IMR-90 (cell line): ENCODE measurements at regions not wholly inside any gene's neighbourhood (a gene's known extent, or its start where the extent isn't known, plus 50 kb on each side); places are given as distances from the start of the nearest gene placed in this dataset.

ENCODE experiments used
- ATAC-seq: fragments of 200-7000 bp; cut with Tn5 transposase; 2 replicates; pipeline ENCODE4 v1.9.1; 2020; ENCODE audit warnings: low read depth, mild to moderate bottlenecking, moderate library complexity
- BruUV-seq: library from RNA; stranded (reverse); fragments of 400-500 nt; replicated peaks from 2 replicates; lab custom pipeline; 2021; lab: Mats Ljungman, UMichigan
- CTCF ChIA-PET: fragments of 300-600 bp; formaldehyde crosslinking; extraction: SDS; loops from one replicate; lab custom pipeline; 2021; ENCODE audit warnings: antibody characterized with exemption; lab: Yijun Ruan, JAX
- POLR2A ChIA-PET: fragments of 300-600 bp; sonication (Branson Sonifier 250); formaldehyde crosslinking; loops from one replicate; lab custom pipeline; 2022; ENCODE audit warnings: antibody characterized with exemption; ENCODE audit not compliant: unreplicated experiment; lab: Charles Lee
- DNase-seq: peaks from one replicate; pipeline ENCODE4 v3.0.0; 2013
- H2AFZ ChIP-seq: replicated peaks from 2 replicates; pipeline ENCODE3; 2013; ENCODE audit warnings: low read length, mild to moderate bottlenecking; ENCODE audit not compliant: poor library complexity
- H2AK5ac ChIP-seq: 2 replicates; pipeline ENCODE4 v1.6.1; 2013; ENCODE audit warnings: low read depth, low read length, inconsistent platforms
- H2AK9ac ChIP-seq: replicated peaks from 2 replicates; pipeline ENCODE3; 2013; ENCODE audit warnings: mild to moderate bottlenecking, low read depth, low read length, moderate library complexity; ENCODE audit not compliant: poor library complexity
- H2BK120ac ChIP-seq: 2 replicates; pipeline ENCODE4 v1.6.1; 2013; ENCODE audit warnings: low read depth, low read length, inconsistent platforms
- H2BK15ac ChIP-seq: 3 replicates; pipeline ENCODE4 v1.6.1; 2013; ENCODE audit warnings: low read depth, low read length, inconsistent platforms
- H2BK20ac ChIP-seq: 2 replicates; pipeline ENCODE4 v1.6.1; 2013; ENCODE audit warnings: low read depth, mild to moderate bottlenecking, inconsistent platforms, low read length, moderate library complexity
- H2BK5ac ChIP-seq: 2 replicates; pipeline ENCODE4 v1.6.1; 2013; ENCODE audit warnings: mild to moderate bottlenecking, low read depth, low read length, inconsistent platforms; ENCODE audit not compliant: poor library complexity, severe bottlenecking
- H3K14ac ChIP-seq: replicated peaks from 2 replicates; pipeline ENCODE4 v1.6.1; 2013; ENCODE audit warnings: low read depth, low read length, inconsistent platforms
- H3K18ac ChIP-seq: 2 replicates; pipeline ENCODE4 v1.6.1; 2013; ENCODE audit warnings: low read depth, low read length, control low read depth
- H3K23ac ChIP-seq: 2 replicates; pipeline ENCODE4 v1.6.1; 2013; ENCODE audit warnings: low read depth, low read length, inconsistent platforms
- H3K27ac ChIP-seq: 2 replicates; pipeline ENCODE4 v1.5.1; 2013; ENCODE audit warnings: mild to moderate bottlenecking, control low read depth, low read length; ENCODE audit not compliant: insufficient read depth
- H3K27me3 ChIP-seq: 2 replicates; pipeline ENCODE4 v1.6.1; 2013; ENCODE audit warnings: low read length; ENCODE audit not compliant: control insufficient read depth, insufficient read depth
- H3K36me3 ChIP-seq: 2 replicates; pipeline ENCODE4 v1.6.1; 2013; ENCODE audit warnings: low read length, mixed read lengths; ENCODE audit not compliant: control insufficient read depth, insufficient read depth
- H3K4ac ChIP-seq: 2 replicates; pipeline ENCODE4 v1.6.1; 2013; ENCODE audit warnings: low read depth, low read length, inconsistent platforms
- H3K4me1 ChIP-seq: 2 replicates; pipeline ENCODE4 v1.6.1; 2013; ENCODE audit warnings: low read length, mixed read lengths; ENCODE audit not compliant: control insufficient read depth, insufficient read depth
- H3K4me2 ChIP-seq: 2 replicates; pipeline ENCODE4 v1.6.1; 2013; ENCODE audit warnings: low read depth, mild to moderate bottlenecking, control low read depth, low read length, moderate library complexity
- H3K4me3 ChIP-seq: 2 replicates; pipeline ENCODE4 v1.5.1; 2013; ENCODE audit warnings: low read depth, mild to moderate bottlenecking, control low read depth, low read length, moderate library complexity; ENCODE audit not compliant: insufficient read depth
- H3K56ac ChIP-seq: 2 replicates; pipeline ENCODE4 v1.6.1; 2013; ENCODE audit warnings: low read length, inconsistent platforms; ENCODE audit not compliant: insufficient read depth; ENCODE audit errors: extremely low read depth
- H3K79me1 ChIP-seq, 2 experiments: 2 replicates each; pipeline ENCODE4 v1.6.1; 2013; ENCODE audit warnings: low read length in 2 of 2, inconsistent platforms in 1 of 2, low read depth in 1 of 2
- H3K9ac ChIP-seq: 2 replicates; pipeline ENCODE4 v1.6.1; 2013; ENCODE audit warnings: low read depth, low read length, control low read depth
- H3K9me1 ChIP-seq: 2 replicates; pipeline ENCODE4 v1.6.1; 2013; ENCODE audit warnings: low read length, inconsistent platforms; ENCODE audit not compliant: insufficient read depth
- H3K9me3 ChIP-seq: 2 replicates; pipeline ENCODE4 v1.6.1; 2013; ENCODE audit warnings: low read length; ENCODE audit not compliant: control insufficient read depth, insufficient read depth
- H4K20me1 ChIP-seq: 2 replicates; pipeline ENCODE4 v1.6.1; 2013; ENCODE audit warnings: low read length, inconsistent platforms; ENCODE audit not compliant: insufficient read depth
- H4K5ac ChIP-seq: 2 replicates; pipeline ENCODE4 v1.6.1; 2013; ENCODE audit warnings: mild to moderate bottlenecking, low read depth, low read length, control low read depth
- H4K8ac ChIP-seq, 2 experiments: 2 replicates each; pipeline ENCODE4 v1.6.1; 2013; ENCODE audit warnings: low read depth in 2 of 2, low read length in 2 of 2, control low read depth in 1 of 2, inconsistent platforms in 1 of 2
- H4K91ac ChIP-seq: 2 replicates; pipeline ENCODE4 v1.6.1; 2013; ENCODE audit warnings: low read depth, low read length, inconsistent platforms; ENCODE audit not compliant: insufficient read depth
- BHLHE40 ChIP-seq: fragments of 150-350 bp; IDR thresholded peaks from 2 replicates; pipeline ENCODE4 v1.6.1; 2016; ENCODE audit warnings: mild to moderate bottlenecking, low read depth, low read length
- CEBPB ChIP-seq: IDR thresholded peaks from 2 replicates; pipeline ENCODE4 v1.6.1; 2012; ENCODE audit warnings: low read depth, low read length, improper control_type of control experiment
- CHD1 ChIP-seq: IDR thresholded peaks from 2 replicates; pipeline ENCODE4 v1.6.1; 2012; ENCODE audit warnings: low read depth, low read length, improper control_type of control experiment
- FOS ChIP-seq: fragments of 150-350 bp; IDR thresholded peaks from 2 replicates; pipeline ENCODE4 v1.6.1; 2016; ENCODE audit warnings: low read depth, low read length
- MAFK ChIP-seq: IDR thresholded peaks from 2 replicates; pipeline ENCODE4 v1.6.1; 2012; ENCODE audit warnings: low read depth, low read length, improper control_type of control experiment
- MAZ ChIP-seq: IDR thresholded peaks from 2 replicates; pipeline ENCODE4 v1.6.1; 2012; ENCODE audit warnings: low read depth, mild to moderate bottlenecking, low read length, improper control_type of control experiment, moderate library complexity, borderline replicate concordance
- MXI1 ChIP-seq: IDR thresholded peaks from 2 replicates; pipeline ENCODE4 v1.6.1; 2012; ENCODE audit warnings: low read depth, mild to moderate bottlenecking, low read length, moderate library complexity, borderline replicate concordance
- NFE2L2 ChIP-seq: fragments of 150-350 bp; IDR thresholded peaks from 2 replicates; pipeline ENCODE4 v1.6.1; 2016; ENCODE audit warnings: low read depth, mild to moderate bottlenecking, low read length
- POLR2A ChIP-seq: IDR thresholded peaks from 2 replicates; pipeline ENCODE4 v1.6.1; 2012; ENCODE audit warnings: mild to moderate bottlenecking, low read depth, low read length
- RAD21 ChIP-seq: IDR thresholded peaks from 2 replicates; pipeline ENCODE4 v1.6.1; 2012; ENCODE audit warnings: low read length, improper control_type of control experiment
- RCOR1 ChIP-seq: IDR thresholded peaks from 2 replicates; pipeline ENCODE4 v1.6.1; 2012; ENCODE audit warnings: mild to moderate bottlenecking, low read length, improper control_type of control experiment; ENCODE audit not compliant: insufficient replicate concordance
- RFX5 ChIP-seq: IDR thresholded peaks from 2 replicates; pipeline ENCODE4 v1.8.0; 2012; ENCODE audit warnings: low read depth, mild to moderate bottlenecking, low read length, moderate library complexity
- SMC3 ChIP-seq: fragments of 150-350 bp; IDR thresholded peaks from 2 replicates; pipeline ENCODE4 v1.6.1; 2016; ENCODE audit warnings: low read depth, mild to moderate bottlenecking, antibody characterized with exemption, low read length, moderate library complexity
- whole genome bisulfite sequencing, 2 experiments: methylation state at CpG; one replicate each; pipeline versions ENCODE4 v1.1.5 to v1.1.7; 2013; ENCODE audit warnings: missing lambda C conversion rate in 2 of 2; ENCODE audit not compliant: insufficient read length in 1 of 2; ENCODE audit errors: extremely low coverage in 2 of 2; 5-methylcytosine and 5-hydroxymethylcytosine counted together
- dilution Hi-C: fragments of 300-500 bp; cut with HindIII; formaldehyde crosslinking; loops from one replicate; pipeline ENCODE4 v1.14.3; 2018; ENCODE audit warnings: low sequenced_read_pairs; ENCODE audit not compliant: unreplicated experiment
- in situ Hi-C: fragments of 300-500 bp; cut with MboI; formaldehyde crosslinking; loops from 3 replicates; pipeline ENCODE4 v1.14.3; 2019; ENCODE audit warnings: low sequenced_read_pairs, inconsistent platforms, mixed read lengths
- intact Hi-C: fragments of 100-400 bp; cut with micrococcal nuclease; formaldehyde crosslinking; loops from 2 replicates; pipeline ENCODE4 v1.10.0; 2022
- TF ChIP-seq, protein P1 (sequence below): fragments of 150-350 bp; IDR thresholded peaks from 2 replicates; pipeline ENCODE4 v1.6.1; 2016; ENCODE audit warnings: low read depth, mild to moderate bottlenecking, low read length, moderate library complexity, borderline replicate concordance
- TF ChIP-seq, protein P2 (sequence below): fragments of 150-350 bp; IDR thresholded peaks from 2 replicates; pipeline ENCODE4 v1.6.1; 2017; ENCODE audit warnings: mild to moderate bottlenecking, antibody characterized with exemption, low read length, low read depth
- TF ChIP-seq, protein P3 (sequence below): conservative IDR thresholded peaks from 2 replicates; pipeline ENCODE4 v1.5.1; 2012; ENCODE audit warnings: mild to moderate bottlenecking, low read depth, low read length, improper control_type of control experiment

DNA sequence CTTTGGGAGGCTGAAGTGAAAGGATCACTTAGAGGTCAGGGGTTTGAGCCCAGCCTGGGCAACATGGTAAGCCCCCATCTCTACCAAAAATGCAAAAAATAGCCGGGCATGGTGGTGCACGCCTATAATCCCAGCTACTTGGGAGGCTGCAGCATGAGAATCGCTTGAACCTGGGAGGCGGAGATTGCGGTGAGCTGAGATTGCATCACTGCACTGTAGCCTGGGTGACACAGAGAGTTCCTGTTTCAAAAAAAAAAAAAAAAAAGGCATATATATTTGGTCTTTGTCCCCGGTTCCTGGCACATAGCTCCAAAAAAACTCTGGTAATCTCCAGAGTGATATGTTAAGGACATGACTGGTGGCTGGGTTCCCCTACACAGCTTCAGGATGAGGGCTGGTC is 147.3 kb downstream of the SEC23IP start:
- dilution Hi-C loops (no loop called here), in situ Hi-C loops (no loop called here)
- ATAC-seq = no peak

More for the DNA sequence above, 147.3 kb downstream of the SEC23IP start:
- Histone ChIP-seq H3K9me3 (no peaks in the 10 kb centered on the region; the same call in 1 of the 2 replicates), H3K23ac (no peak overlapping the region), H3K56ac (no peak overlapping the region), H2BK20ac (no peak overlapping the region), H3K18ac (no peak overlapping the region), H3K9me1 (no peaks in the 10 kb centered on the region), H4K8ac (no peak overlapping the region), H3K79me1 (no peaks in the 10 kb centered on the region), H4K5ac (no peak overlapping the region), H2AK9ac (no peak overlapping the region), H3K9ac (no peak overlapping the region), H2AK5ac (no peak overlapping the region), H3K4me3 (no peak overlapping the region), H2BK15ac (no peak overlapping the region), H2BK120ac (no peak overlapping the region), H3K4me2 (no peak overlapping the region), H4K20me1 (no peaks in the 10 kb centered on the region), H2BK5ac (no peak overlapping the region), H3K4me1 (no peaks in the 10 kb centered on the region), H3K27me3 (no peaks in the 10 kb centered on the region), H2AFZ (no peak overlapping the region), H3K4ac (no peak overlapping the region), H3K27ac (no peak overlapping the region), H4K91ac (no peak overlapping the region), H3K36me3 (no peaks in the 10 kb centered on the region), H3K14ac (no peak overlapping the region)
- CTCF ChIA-PET = no interaction called here
- WGBS, 2 experiments = no CpG with 5 or more reads among the region's 6 CpGs
- intact Hi-C loops = no loop called here
- no TSS peak for BruUV-seq
- POLR2A ChIA-PET = no interaction called here
- no peak for DNase-seq
- TF ChIP-seq NFE2L2 (no peak), SMC3 (no peak), MAZ (no peak), RFX5 (no peak), RCOR1 (no peak), CHD1 (no peak), BHLHE40 (no peak), CEBPB (no peak), MAFK (no peak), MXI1 (no peak), POLR2A (no peak), FOS (no peak), RAD21 (no peak)
- TF ChIP-seq, protein P1, sequence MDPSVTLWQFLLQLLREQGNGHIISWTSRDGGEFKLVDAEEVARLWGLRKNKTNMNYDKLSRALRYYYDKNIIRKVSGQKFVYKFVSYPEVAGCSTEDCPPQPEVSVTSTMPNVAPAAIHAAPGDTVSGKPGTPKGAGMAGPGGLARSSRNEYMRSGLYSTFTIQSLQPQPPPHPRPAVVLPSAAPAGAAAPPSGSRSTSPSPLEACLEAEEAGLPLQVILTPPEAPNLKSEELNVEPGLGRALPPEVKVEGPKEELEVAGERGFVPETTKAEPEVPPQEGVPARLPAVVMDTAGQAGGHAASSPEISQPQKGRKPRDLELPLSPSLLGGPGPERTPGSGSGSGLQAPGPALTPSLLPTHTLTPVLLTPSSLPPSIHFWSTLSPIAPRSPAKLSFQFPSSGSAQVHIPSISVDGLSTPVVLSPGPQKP = no peak
- TF ChIP-seq, protein P2, sequence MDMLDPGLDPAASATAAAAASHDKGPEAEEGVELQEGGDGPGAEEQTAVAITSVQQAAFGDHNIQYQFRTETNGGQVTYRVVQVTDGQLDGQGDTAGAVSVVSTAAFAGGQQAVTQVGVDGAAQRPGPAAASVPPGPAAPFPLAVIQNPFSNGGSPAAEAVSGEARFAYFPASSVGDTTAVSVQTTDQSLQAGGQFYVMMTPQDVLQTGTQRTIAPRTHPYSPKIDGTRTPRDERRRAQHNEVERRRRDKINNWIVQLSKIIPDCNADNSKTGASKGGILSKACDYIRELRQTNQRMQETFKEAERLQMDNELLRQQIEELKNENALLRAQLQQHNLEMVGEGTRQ = no peak
- TF ChIP-seq, protein P3, sequence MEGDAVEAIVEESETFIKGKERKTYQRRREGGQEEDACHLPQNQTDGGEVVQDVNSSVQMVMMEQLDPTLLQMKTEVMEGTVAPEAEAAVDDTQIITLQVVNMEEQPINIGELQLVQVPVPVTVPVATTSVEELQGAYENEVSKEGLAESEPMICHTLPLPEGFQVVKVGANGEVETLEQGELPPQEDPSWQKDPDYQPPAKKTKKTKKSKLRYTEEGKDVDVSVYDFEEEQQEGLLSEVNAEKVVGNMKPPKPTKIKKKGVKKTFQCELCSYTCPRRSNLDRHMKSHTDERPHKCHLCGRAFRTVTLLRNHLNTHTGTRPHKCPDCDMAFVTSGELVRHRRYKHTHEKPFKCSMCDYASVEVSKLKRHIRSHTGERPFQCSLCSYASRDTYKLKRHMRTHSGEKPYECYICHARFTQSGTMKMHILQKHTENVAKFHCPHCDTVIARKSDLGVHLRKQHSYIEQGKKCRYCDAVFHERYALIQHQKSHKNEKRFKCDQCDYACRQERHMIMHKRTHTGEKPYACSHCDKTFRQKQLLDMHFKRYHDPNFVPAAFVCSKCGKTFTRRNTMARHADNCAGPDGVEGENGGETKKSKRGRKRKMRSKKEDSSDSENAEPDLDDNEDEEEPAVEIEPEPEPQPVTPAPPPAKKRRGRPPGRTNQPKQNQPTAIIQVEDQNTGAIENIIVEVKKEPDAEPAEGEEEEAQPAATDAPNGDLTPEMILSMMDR = no peak
